ENCODE measurements at regions not wholly inside any gene's neighbourhood (a gene's known extent, or its start where the extent isn't known, plus 50 kb on each side); places are given as distances from the start of the nearest gene placed in this dataset.

GRCh38 chr3:152718810-152719209 lies 116.1 kb upstream of the P2RY1 start:
- H3K9ac ChIP-seq (ENCODE audit: extremely low read depth, insufficient read length, low read length): no peak overlapping the region
- no peak overlapping the region for H2BK12ac ChIP-seq (ENCODE audit: insufficient read length, low read depth, low read length)
- no peak overlapping the region for H2BK5ac ChIP-seq (ENCODE audit: insufficient read length, low read length)
- H3K27me3 Mint-ChIP-seq (ENCODE audit: low read depth): peaks cover 1% of the 10 kb centered on the region; the same call in 1 of the 2 replicates
- H3T11ph ChIP-seq (ENCODE audit: low read length): no peak overlapping the region
- H4K20me1 ChIP-seq (ENCODE audit: control insufficient read depth, insufficient read depth, insufficient read length): no peaks in the 10 kb centered on the region
- H4K8ac ChIP-seq (replicated peaks; ENCODE audit: insufficient read length, low read depth, low read length): no peak overlapping the region
- H3K36me3 Mint-ChIP-seq (ENCODE audit: insufficient read depth in 1 of 3, low read depth in 3 of 3): peaks cover 3 to 8% (median 7%) of the 10 kb centered on the region in 3 experiments
- peaks cover 21 to 23% of the 10 kb centered on the region in 2 experiments for H3K4me1 Mint-ChIP-seq
- no peak overlapping the region for H3K23ac ChIP-seq (ENCODE audit: insufficient read length, low read depth, low read length)
- H2BK120ac ChIP-seq (ENCODE audit: low read depth, low read length, poor library complexity, severe bottlenecking): no peak overlapping the region
- H3K27me3 ChIP-seq (ENCODE audit: insufficient read depth, low read length): no peaks in the 10 kb centered on the region
- H4K5ac ChIP-seq (ENCODE audit: insufficient read length, low read depth, low read length): no peak overlapping the region
- no peak overlapping the region for H3K4ac ChIP-seq (ENCODE audit: low read depth, low read length)
- H4K91ac ChIP-seq (ENCODE audit: insufficient read length, low read depth, low read length): no peak overlapping the region
- no peak overlapping the region for H3K27ac Mint-ChIP-seq
- no peaks in the 10 kb centered on the region for H3K79me2 ChIP-seq (ENCODE audit: insufficient read depth, low read length)
- DNase-seq: no peak
- H2BK15ac ChIP-seq (ENCODE audit: low read depth, low read length): no peak overlapping the region
- H2AK5ac ChIP-seq (ENCODE audit: insufficient read length, low read length): no peak overlapping the region
- no peak overlapping the region for H3K14ac ChIP-seq (ENCODE audit: insufficient read depth, low read length)
- peaks cover 7% of the 10 kb centered on the region; the same call in 1 of the 2 replicates for H3K4me1 ChIP-seq (ENCODE audit: insufficient read depth, low read length)
- H3K79me1 ChIP-seq (ENCODE audit: insufficient read depth, low read depth, low read length, poor library complexity, severe bottlenecking): no peaks in the 10 kb centered on the region
- no peaks in the 10 kb centered on the region for H3K9me3 ChIP-seq (ENCODE audit: control insufficient read depth, low read depth, low read length)
- no peaks in the 10 kb centered on the region for H3K23me2 ChIP-seq (ENCODE audit: insufficient read length, low read depth, low read length, poor library complexity, severe bottlenecking)
- H3K27ac ChIP-seq (ENCODE audit: insufficient read length, low read depth, low read length): no peak overlapping the region
- TF ChIP-seq CTCF (conservative IDR thresholded peaks at IDR 0.05): no peak
- peaks cover 7 to 9% of the 10 kb centered on the region in 2 experiments for H3K9me3 Mint-ChIP-seq
- H3K4me3 Mint-ChIP-seq: no peak overlapping the region
- H3K18ac ChIP-seq (ENCODE audit: insufficient read length, low read depth, low read length): no peak overlapping the region
- no peak overlapping the region for H3K56ac ChIP-seq (ENCODE audit: insufficient read length, low read depth, low read length)
- no peak overlapping the region for H2BK20ac ChIP-seq (ENCODE audit: low read depth, low read length, poor library complexity, severe bottlenecking)
- H2AFZ ChIP-seq (ENCODE audit: low read length): no peak overlapping the region
- no peak overlapping the region for H3K4me2 ChIP-seq (ENCODE audit: insufficient read depth, insufficient read length, low read length)

Measured in H9 (cell line).